ENCODE measurements at regions not wholly inside any gene's neighbourhood (a gene's known extent, or its start where the extent isn't known, plus 50 kb on each side); places are given as distances from the start of the nearest gene placed in this dataset.

- no peaks in the 10 kb centered on the region for H3K27me3 Mint-ChIP-seq
- no peaks in the 10 kb centered on the region for H3K4me1 Mint-ChIP-seq
- no peaks in the 10 kb centered on the region for H3K9me3 ChIP-seq (ENCODE audit: control insufficient read depth in 2 of 3, low read length in 3 of 3)
- intact Hi-C loops (cut with micrococcal nuclease), result no loop called here
- POLR2A ChIA-PET, result no interaction called here
- DNase-seq (no peak), ATAC-seq (no peak)
- H3K36me3 Mint-ChIP-seq, result no peaks in the 10 kb centered on the region
- H3K27me3 ChIP-seq (ENCODE audit: control insufficient read depth in 2 of 2, insufficient read depth in 2 of 2, low read length in 2 of 2), result no peaks in the 10 kb centered on the region
- no peak overlapping the region for H3K27ac Mint-ChIP-seq
- H3K4me1 ChIP-seq (ENCODE audit: control insufficient read depth in 2 of 2, insufficient read depth in 2 of 2, low read length in 2 of 2), result no peaks in the 10 kb centered on the region
- no peak overlapping the region for H3K4me3 ChIP-seq (ENCODE audit: low read length)
- peaks cover 0 to 14% (median 2%) of the 10 kb centered on the region in 11 donors for H3K9me3 Mint-ChIP-seq
- H3K36me3 ChIP-seq (ENCODE audit: control insufficient read depth in 2 of 3, insufficient read depth in 3 of 3, low read length in 3 of 3), result no peaks in the 10 kb centered on the region
- no peak overlapping the region for H3K4me3 Mint-ChIP-seq
- CTCF ChIA-PET, result no interaction called here
- H3K27ac ChIP-seq (ENCODE audit: low read depth, low read length), result no peak overlapping the region
Measured at GRCh38 chr16:65525707-65526106, 403.8 kb upstream of the CDH11 start.

- H3K27me3 Mint-ChIP-seq, result no peaks in the 10 kb centered on the region
- ChIA-PET CTCF (no interaction called here), POLR2A (no interaction called here)
- no peak overlapping the region for H3K4me3 Mint-ChIP-seq
- H3K4me3 ChIP-seq (ENCODE audit: low read length), result no peak overlapping the region
- H3K27me3 ChIP-seq (ENCODE audit: control insufficient read depth in 2 of 2, insufficient read depth in 2 of 2, low read length in 2 of 2), result no peaks in the 10 kb centered on the region
- DNase-seq (no peak), ATAC-seq (no peak)
- intact Hi-C loops (cut with micrococcal nuclease), result no loop called here
- no peaks in the 10 kb centered on the region for H3K36me3 Mint-ChIP-seq
- H3K9me3 Mint-ChIP-seq, result peaks cover 0 to 12% (median 2%) of the 10 kb centered on the region in 11 donors
- H3K4me1 ChIP-seq (ENCODE audit: control insufficient read depth in 2 of 2, insufficient read depth in 2 of 2, low read length in 2 of 2), result no peaks in the 10 kb centered on the region
- no peaks in the 10 kb centered on the region for H3K4me1 Mint-ChIP-seq
- no peaks in the 10 kb centered on the region for H3K36me3 ChIP-seq (ENCODE audit: control insufficient read depth in 2 of 3, insufficient read depth in 3 of 3, low read length in 3 of 3)
- H3K9me3 ChIP-seq (ENCODE audit: control insufficient read depth in 2 of 3, low read length in 3 of 3), result no peaks in the 10 kb centered on the region
- no peak overlapping the region for H3K27ac Mint-ChIP-seq
- H3K27ac ChIP-seq (ENCODE audit: low read depth, low read length), result no peak overlapping the region
Measured at GRCh38 chr16:65524997-65525396, 403.1 kb upstream of the CDH11 start.

GRCh38 chr16:65524231-65524630 is 402.4 kb upstream of the CDH11 start:
- H3K27me3 ChIP-seq (ENCODE audit: control insufficient read depth in 2 of 2, insufficient read depth in 2 of 2, low read length in 2 of 2), result no peaks in the 10 kb centered on the region
- H3K4me3 Mint-ChIP-seq, result no peak overlapping the region
- no peak for DNase-seq
- ChIA-PET POLR2A (no interaction called here), CTCF (no interaction called here)
- H3K27me3 Mint-ChIP-seq, result no peaks in the 10 kb centered on the region
- H3K36me3 ChIP-seq (ENCODE audit: control insufficient read depth in 2 of 3, insufficient read depth in 3 of 3, low read length in 3 of 3), result no peaks in the 10 kb centered on the region
- no peaks in the 10 kb centered on the region for H3K36me3 Mint-ChIP-seq
- H3K9me3 Mint-ChIP-seq, result peaks cover 0 to 12% (median 2%) of the 10 kb centered on the region in 11 donors
- H3K27ac Mint-ChIP-seq, result peak overlapping the region in 1 of 9 donors; percentile 46
- H3K4me3 ChIP-seq (ENCODE audit: low read length), result no peak overlapping the region
- H3K27ac ChIP-seq (ENCODE audit: low read depth, low read length), result no peak overlapping the region
- no peaks in the 10 kb centered on the region for H3K9me3 ChIP-seq (ENCODE audit: control insufficient read depth in 2 of 3, low read length in 3 of 3)
- H3K4me1 Mint-ChIP-seq, result no peaks in the 10 kb centered on the region
- intact Hi-C loops (cut with micrococcal nuclease), result no loop called here
- H3K4me1 ChIP-seq (ENCODE audit: control insufficient read depth in 2 of 2, insufficient read depth in 2 of 2, low read length in 2 of 2), result no peaks in the 10 kb centered on the region
- no peak for ATAC-seq

- Mint-ChIP-seq H3K27me3 (no peaks in the 10 kb centered on the region), H3K9me3 (peaks cover 0 to 12% (median 3%) of the 10 kb centered on the region in 11 donors), H3K36me3 (no peaks in the 10 kb centered on the region), H3K4me1 (no peaks in the 10 kb centered on the region), H3K4me3 (no peak overlapping the region), H3K27ac (no peak overlapping the region)
- no peak overlapping the region for H3K27ac ChIP-seq (ENCODE audit: low read depth, low read length)
- no peak for DNase-seq
- CTCF ChIA-PET, result no interaction called here
- H3K4me3 ChIP-seq (ENCODE audit: low read length), result no peak overlapping the region
- ATAC-seq, result no peak
- POLR2A ChIA-PET, result no interaction called here
- intact Hi-C loops (cut with micrococcal nuclease), result no loop called here
- H3K9me3 ChIP-seq (ENCODE audit: control insufficient read depth in 2 of 3, low read length in 3 of 3), result no peaks in the 10 kb centered on the region
- H3K36me3 ChIP-seq (ENCODE audit: control insufficient read depth in 2 of 3, insufficient read depth in 3 of 3, low read length in 3 of 3), result no peaks in the 10 kb centered on the region
- H3K27me3 ChIP-seq (ENCODE audit: control insufficient read depth in 2 of 2, insufficient read depth in 2 of 2, low read length in 2 of 2), result no peaks in the 10 kb centered on the region
- no peaks in the 10 kb centered on the region for H3K4me1 ChIP-seq (ENCODE audit: control insufficient read depth in 2 of 2, insufficient read depth in 2 of 2, low read length in 2 of 2)
Measured at GRCh38 chr16:65523283-65523944, 401.6 kb upstream of the CDH11 start.

- DNase-seq (no peak), ATAC-seq (no peak)
- H3K4me1 Mint-ChIP-seq, result no peaks in the 10 kb centered on the region
- H3K36me3 ChIP-seq (ENCODE audit: control insufficient read depth in 2 of 3, insufficient read depth in 3 of 3, low read length in 3 of 3), result no peaks in the 10 kb centered on the region
- H3K27me3 Mint-ChIP-seq, result no peaks in the 10 kb centered on the region
- H3K27ac Mint-ChIP-seq, result no peak overlapping the region
- no peaks in the 10 kb centered on the region for H3K36me3 Mint-ChIP-seq
- POLR2A ChIA-PET, result no interaction called here
- no peaks in the 10 kb centered on the region for H3K4me1 ChIP-seq (ENCODE audit: control insufficient read depth in 2 of 2, insufficient read depth in 2 of 2, low read length in 2 of 2)
- H3K9me3 ChIP-seq (ENCODE audit: control insufficient read depth in 2 of 3, low read length in 3 of 3), result no peaks in the 10 kb centered on the region
- no peak overlapping the region for H3K27ac ChIP-seq (ENCODE audit: low read depth, low read length)
- intact Hi-C loops (cut with micrococcal nuclease), result no loop called here
- H3K27me3 ChIP-seq (ENCODE audit: control insufficient read depth in 2 of 2, insufficient read depth in 2 of 2, low read length in 2 of 2), result no peaks in the 10 kb centered on the region
- CTCF ChIA-PET, result no interaction called here
- no peak overlapping the region for H3K4me3 ChIP-seq (ENCODE audit: low read length)
- no peak overlapping the region for H3K4me3 Mint-ChIP-seq
- peaks cover 0 to 12% (median 3%) of the 10 kb centered on the region in 11 donors for H3K9me3 Mint-ChIP-seq
Measured at GRCh38 chr16:65522412-65522811, 400.5 kb upstream of the CDH11 start.

- intact Hi-C loops (cut with micrococcal nuclease), result no loop called here
- CTCF ChIA-PET, result no interaction called here
- no peaks in the 10 kb centered on the region for H3K4me1 Mint-ChIP-seq
- Histone ChIP-seq H3K4me3 (ENCODE audit: low read length) (no peak overlapping the region), H3K9me3 (ENCODE audit: control insufficient read depth in 2 of 3, low read length in 3 of 3) (no peaks in the 10 kb centered on the region), H3K27ac (ENCODE audit: low read depth, low read length) (no peak overlapping the region), H3K27me3 (ENCODE audit: control insufficient read depth in 2 of 2, insufficient read depth in 2 of 2, low read length in 2 of 2) (no peaks in the 10 kb centered on the region), H3K4me1 (ENCODE audit: control insufficient read depth in 2 of 2, insufficient read depth in 2 of 2, low read length in 2 of 2) (no peaks in the 10 kb centered on the region), H3K36me3 (ENCODE audit: control insufficient read depth in 2 of 3, insufficient read depth in 3 of 3, low read length in 3 of 3) (no peaks in the 10 kb centered on the region)
- ATAC-seq, result no peak
- H3K27me3 Mint-ChIP-seq, result no peaks in the 10 kb centered on the region
- POLR2A ChIA-PET, result no interaction called here
- H3K36me3 Mint-ChIP-seq, result no peaks in the 10 kb centered on the region
- no peak for DNase-seq
- no peak overlapping the region for H3K27ac Mint-ChIP-seq
- H3K4me3 Mint-ChIP-seq, result no peak overlapping the region
- H3K9me3 Mint-ChIP-seq, result peaks cover 0 to 10% (median 3%) of the 10 kb centered on the region in 11 donors
Measured at GRCh38 chr16:65521633-65522328, 399.9 kb upstream of the CDH11 start.

- H3K9me3 ChIP-seq (ENCODE audit: control insufficient read depth in 2 of 3, low read length in 3 of 3), result no peaks in the 10 kb centered on the region
- Mint-ChIP-seq H3K27ac (no peak overlapping the region), H3K4me1 (no peaks in the 10 kb centered on the region), H3K27me3 (no peaks in the 10 kb centered on the region), H3K9me3 (peaks cover 0 to 18% (median 6%) of the 10 kb centered on the region in 11 donors), H3K4me3 (no peak overlapping the region), H3K36me3 (no peaks in the 10 kb centered on the region)
- no peaks in the 10 kb centered on the region for H3K27me3 ChIP-seq (ENCODE audit: control insufficient read depth in 2 of 2, insufficient read depth in 2 of 2, low read length in 2 of 2)
- H3K4me3 ChIP-seq (ENCODE audit: low read length), result no peak overlapping the region
- H3K27ac ChIP-seq (ENCODE audit: low read depth, low read length), result no peak overlapping the region
- no peaks in the 10 kb centered on the region for H3K4me1 ChIP-seq (ENCODE audit: control insufficient read depth in 2 of 2, insufficient read depth in 2 of 2, low read length in 2 of 2)
- intact Hi-C loops (cut with micrococcal nuclease), result no loop called here
- DNase-seq (no peak), ATAC-seq (no peak)
- ChIA-PET CTCF (no interaction called here), POLR2A (no interaction called here)
- no peaks in the 10 kb centered on the region for H3K36me3 ChIP-seq (ENCODE audit: control insufficient read depth in 2 of 3, insufficient read depth in 3 of 3, low read length in 3 of 3)
Measured at GRCh38 chr16:65519402-65519801, 397.5 kb upstream of the CDH11 start.

All from naive thymus-derived CD4-positive, alpha-beta T cell (primary cell).